Esophagus (tissue), 2 donors: ENCODE measurements at regions not wholly inside any gene's neighbourhood (a gene's known extent, or its start where the extent isn't known, plus 50 kb on each side); places are given as distances from the start of the nearest gene placed in this dataset.

Source experiments
- H3K27ac ChIP-seq, 2 donors: one replicate each; pipeline ENCODE4 v1.5.1; 2013; ENCODE audit warnings: low read depth in 2 of 2, mild to moderate bottlenecking in 2 of 2, inconsistent platforms in 1 of 2, low read length in 1 of 2, moderate library complexity in 1 of 2
- H3K27me3 ChIP-seq, 2 donors: one replicate each; pipeline ENCODE4 v1.6.1; 2013; ENCODE audit warnings: low read length in 2 of 2, control low read depth in 1 of 2, mild to moderate bottlenecking in 1 of 2; ENCODE audit not compliant: insufficient read depth in 2 of 2, control insufficient read depth in 1 of 2
- H3K36me3 ChIP-seq, 2 donors: one replicate each; pipeline ENCODE4 v1.6.1; 2013; ENCODE audit warnings: low read length in 1 of 2; ENCODE audit not compliant: control insufficient read depth in 2 of 2, insufficient read depth in 2 of 2
- H3K4me1 ChIP-seq, 2 donors: one replicate each; pipeline ENCODE4 v1.6.1; 2013; ENCODE audit warnings: low read length in 1 of 2; ENCODE audit not compliant: control insufficient read depth in 2 of 2, insufficient read depth in 2 of 2
- H3K4me3 ChIP-seq, 2 donors: one replicate each; pipeline ENCODE4 v1.5.1; 2013; ENCODE audit warnings: low read length in 2 of 2, mild to moderate bottlenecking in 2 of 2, low read depth in 1 of 2, moderate library complexity in 1 of 2
- H3K9me3 ChIP-seq, 2 donors: one replicate each; pipeline ENCODE4 v1.6.1; 2013; ENCODE audit warnings: mild to moderate bottlenecking in 2 of 2, low read depth in 1 of 2, low read length in 1 of 2, moderate library complexity in 1 of 2; ENCODE audit not compliant: control insufficient read depth in 2 of 2, insufficient read depth in 1 of 2
- WGBS, 2 donors: extraction: QIAGEN DNeasy Blood & Tissue Kit; methylation state at CpG; one replicate each; pipeline ENCODE4 v1.1.7; 2013; 5-methylcytosine and 5-hydroxymethylcytosine counted together
- donor health status: healthy with polysubstance abuse.
- donor health status: Bipolar disorder and iron deficiency.

- 57 to 82% methylated on average over 1 of the region's 1 CpG for WGBS, 2 donors
- no peaks in the 10 kb centered on the region for H3K27me3 ChIP-seq
- no peak overlapping the region for H3K27ac ChIP-seq
- no peaks in the 10 kb centered on the region for H3K9me3 ChIP-seq
- no peaks in the 10 kb centered on the region for H3K36me3 ChIP-seq
- H3K4me3 ChIP-seq: no peak overlapping the region
- H3K4me1 ChIP-seq: no peaks in the 10 kb centered on the region
These were observed 265.7 kb upstream of the KCNJ16 start for GRCh38 chr17:69809331-69809730.

- H3K27ac ChIP-seq: no peak overlapping the region
- H3K4me1 ChIP-seq: no peaks in the 10 kb centered on the region
- H3K36me3 ChIP-seq: no peaks in the 10 kb centered on the region
- WGBS, 2 donors: 77 to 85% methylated on average over 6 of the region's 6 CpGs
- no peaks in the 10 kb centered on the region for H3K9me3 ChIP-seq
- H3K27me3 ChIP-seq: no peaks in the 10 kb centered on the region
- H3K4me3 ChIP-seq: no peak overlapping the region
These were observed 264.6 kb upstream of the KCNJ16 start for GRCh38 chr17:69810326-69810965.

- Histone ChIP-seq H3K4me1 (no peaks in the 10 kb centered on the region), H3K27ac (no peak overlapping the region), H3K27me3 (no peaks in the 10 kb centered on the region), H3K9me3 (no peaks in the 10 kb centered on the region), H3K4me3 (no peak overlapping the region), H3K36me3 (no peaks in the 10 kb centered on the region)
- WGBS, 2 donors: 72 to 76% methylated on average over 4 of the region's 4 CpGs
These were observed 262.7 kb upstream of the KCNJ16 start for GRCh38 chr17:69812240-69812837.

GRCh38 chr17:69814031-69814430 is 261.0 kb upstream of the KCNJ16 start:
- Histone ChIP-seq H3K9me3 (no peaks in the 10 kb centered on the region), H3K27me3 (no peaks in the 10 kb centered on the region)
- WGBS, 2 donors: 48 to 60% methylated on average over 2 of the region's 2 CpGs

GRCh38 chr17:69815406-69815805 is 259.6 kb upstream of the KCNJ16 start:
- Histone ChIP-seq H3K27me3 (no peaks in the 10 kb centered on the region), H3K9me3 (no peaks in the 10 kb centered on the region), H3K36me3 (no peaks in the 10 kb centered on the region), H3K27ac (no peak overlapping the region), H3K4me1 (no peaks in the 10 kb centered on the region), H3K4me3 (no peak overlapping the region)
- WGBS, 2 donors: 85 to 87% methylated on average over 4 of the region's 4 CpGs

More at GRCh38 chr17:69814031-69814430, 261.0 kb upstream of the KCNJ16 start:
- no peaks in the 10 kb centered on the region for H3K36me3 ChIP-seq
- no peak overlapping the region for H3K4me3 ChIP-seq
- no peaks in the 10 kb centered on the region for H3K4me1 ChIP-seq
- H3K27ac ChIP-seq: no peak overlapping the region

GRCh38 chr17:69818467-69818866 is 256.6 kb upstream of the KCNJ16 start:
- H3K4me1 ChIP-seq: no peaks in the 10 kb centered on the region
- H3K36me3 ChIP-seq: no peaks in the 10 kb centered on the region
- no peak overlapping the region for H3K4me3 ChIP-seq
- no peaks in the 10 kb centered on the region for H3K27me3 ChIP-seq
- H3K9me3 ChIP-seq: no peaks in the 10 kb centered on the region
- no peak overlapping the region for H3K27ac ChIP-seq
- WGBS, 2 donors: 74 to 76% methylated on average over 6 of the region's 6 CpGs

GRCh38 chr17:69819316-69820087 is 255.5 kb upstream of the KCNJ16 start:
- WGBS, 2 donors: 82 to 86% methylated on average over 5 of the region's 5 CpGs
- Histone ChIP-seq H3K27ac (no peak overlapping the region), H3K9me3 (no peaks in the 10 kb centered on the region), H3K4me1 (no peaks in the 10 kb centered on the region), H3K4me3 (no peak overlapping the region), H3K27me3 (no peaks in the 10 kb centered on the region), H3K36me3 (no peaks in the 10 kb centered on the region)

- no peaks in the 10 kb centered on the region for H3K36me3 ChIP-seq
- no peaks in the 10 kb centered on the region for H3K27me3 ChIP-seq
- H3K9me3 ChIP-seq: no peaks in the 10 kb centered on the region
- WGBS, 2 donors: 94 to 96% methylated on average over 6 of the region's 6 CpGs
- no peaks in the 10 kb centered on the region for H3K4me1 ChIP-seq
- H3K4me3 ChIP-seq: no peak overlapping the region
- no peak overlapping the region for H3K27ac ChIP-seq
These were observed 254.1 kb upstream of the KCNJ16 start for GRCh38 chr17:69820876-69821473.

- H3K4me1 ChIP-seq: no peaks in the 10 kb centered on the region
- no peak overlapping the region for H3K27ac ChIP-seq
- no peaks in the 10 kb centered on the region for H3K36me3 ChIP-seq
- H3K9me3 ChIP-seq: no peaks in the 10 kb centered on the region
- H3K4me3 ChIP-seq: no peak overlapping the region
- 86 to 93% methylated on average over 8 of the region's 8 CpGs for WGBS, 2 donors
- no peaks in the 10 kb centered on the region for H3K27me3 ChIP-seq
These were observed 252.6 kb upstream of the KCNJ16 start for GRCh38 chr17:69822314-69822875.
